ENCODE measurements at regions not wholly inside any gene's neighbourhood (a gene's known extent, or its start where the extent isn't known, plus 50 kb on each side); places are given as distances from the start of the nearest gene placed in this dataset.
"Not testable (repeated sequence)": the region's sequence is repeated elsewhere in the genome, so short reads cannot be mapped to it uniquely, and the experiment has no call there.

DNA sequence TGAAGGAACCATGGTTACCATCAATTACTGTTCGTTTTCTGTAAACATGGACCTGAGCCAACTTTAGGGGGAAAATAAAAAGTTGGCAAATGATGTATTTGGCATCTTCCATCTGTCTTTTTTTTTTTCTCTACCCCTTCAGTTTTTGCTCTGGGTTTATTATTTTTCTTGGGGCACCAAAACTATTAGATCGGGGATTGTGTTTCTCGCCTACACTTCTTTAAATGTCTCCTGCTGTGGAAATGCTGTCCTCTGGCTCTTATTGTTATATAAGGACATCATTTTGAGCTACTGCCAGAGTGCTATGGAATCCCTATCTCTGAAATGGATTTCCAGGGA, 234.0 kb upstream of the SLIT2 start:
- Histone ChIP-seq H3K27ac (no peak overlapping the region), H3K27me3 (no peaks in the 10 kb centered on the region), H3K4me1 (no peaks in the 10 kb centered on the region), H3K9me3 (no peaks in the 10 kb centered on the region), H3K4me3 (no peak overlapping the region), H3K36me3 (ENCODE audit: low read depth, missing control alignments) (no peaks in the 10 kb centered on the region)
- 64 to 74% methylated on average over 3 of the region's 3 CpGs for WGBS, 2 donors
- TF ChIP-seq POLR2A (IDR thresholded peaks at IDR 0.05), result no peak
- TF ChIP-seq CTCF (IDR thresholded peaks at IDR 0.05), result no peak
- intact Hi-C loops (cut with DNase I; ENCODE audit: low total_unique reads), result no loop called here
- DNase-seq, result no peak

GRCh38 chr4:20017070-20017776, 234.5 kb upstream of the SLIT2 start:
- no peaks in the 10 kb centered on the region for H3K9me3 ChIP-seq
- no peak overlapping the region for H3K4me3 ChIP-seq
- H3K4me1 ChIP-seq, result no peaks in the 10 kb centered on the region
- WGBS, 2 donors, result 55 to 59% methylated on average over 1 of the region's 1 CpG
- no peaks in the 10 kb centered on the region for H3K27me3 ChIP-seq
- intact Hi-C loops (cut with DNase I; ENCODE audit: low total_unique reads), result no loop called here
- DNase-seq, result no peak
- no peak overlapping the region for H3K27ac ChIP-seq
- TF ChIP-seq CTCF (IDR thresholded peaks at IDR 0.05), result no peak
- no peak for TF ChIP-seq POLR2A (IDR thresholded peaks at IDR 0.05)
- no peaks in the 10 kb centered on the region for H3K36me3 ChIP-seq (ENCODE audit: low read depth, missing control alignments)

DNA sequence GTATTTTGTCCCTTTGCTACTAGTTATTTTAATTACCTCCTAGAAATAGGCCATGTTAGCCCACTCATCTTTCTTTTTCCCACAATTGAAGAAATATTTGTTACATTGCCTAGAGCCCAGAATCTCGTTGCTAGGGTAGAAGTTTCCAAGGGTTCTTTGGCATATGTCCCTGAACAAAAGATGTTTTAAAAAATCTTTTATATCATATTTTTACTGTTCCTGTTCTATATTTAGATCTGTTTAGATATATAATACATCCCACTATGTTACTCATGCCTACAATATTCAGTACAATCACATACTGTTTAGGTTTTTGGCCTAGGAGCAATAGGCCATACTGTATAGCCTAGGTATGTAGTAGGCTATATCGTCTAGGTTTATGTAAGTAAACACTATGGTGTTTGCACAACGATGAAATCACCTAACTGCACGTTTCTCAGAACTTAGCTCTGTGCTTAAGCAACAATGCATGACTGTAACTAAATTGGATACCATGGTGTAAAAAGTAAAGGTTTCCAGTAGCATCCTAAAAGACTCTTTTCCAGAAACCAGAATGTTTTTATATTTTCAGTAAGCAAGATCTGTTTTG, 236.0 kb upstream of the SLIT2 start:
- no peak overlapping the region for H3K27ac ChIP-seq
- no peaks in the 10 kb centered on the region for H3K9me3 ChIP-seq
- H3K4me1 ChIP-seq, result no peaks in the 10 kb centered on the region
- DNase-seq, result no peak
- TF ChIP-seq POLR2A (IDR thresholded peaks at IDR 0.05) (no peak), CTCF (IDR thresholded peaks at IDR 0.05) (no peak)
- no peaks in the 10 kb centered on the region for H3K36me3 ChIP-seq (ENCODE audit: low read depth, missing control alignments)
- H3K4me3 ChIP-seq, result no peak overlapping the region
- intact Hi-C loops (cut with DNase I; ENCODE audit: low total_unique reads), result no loop called here
- 70 to 74% methylated on average over 4 of the region's 4 CpGs for WGBS, 2 donors
- no peaks in the 10 kb centered on the region for H3K27me3 ChIP-seq

GRCh38 chr4:20003836-20004558, 247.7 kb upstream of the SLIT2 start:
- not testable (repeated sequence) for H3K9me3 ChIP-seq; H3K36me3 ChIP-seq (ENCODE audit: low read depth, missing control alignments)
- 69 to 82% methylated on average over 6 to 32 of the region's 52 CpGs for WGBS, 2 donors

GRCh38 chr4:19999775-20000414, 251.8 kb upstream of the SLIT2 start:
- Histone ChIP-seq H3K9me3 (no peaks in the 10 kb centered on the region), H3K4me1 (no peaks in the 10 kb centered on the region), H3K4me3 (no peak overlapping the region), H3K36me3 (ENCODE audit: low read depth, missing control alignments) (no peaks in the 10 kb centered on the region), H3K27ac (no peak overlapping the region), H3K27me3 (no peaks in the 10 kb centered on the region)
- WGBS, 2 donors, result 74 to 84% methylated on average over 4 of the region's 4 CpGs
- TF ChIP-seq CTCF (IDR thresholded peaks at IDR 0.05) (no peak), POLR2A (IDR thresholded peaks at IDR 0.05) (no peak)
- intact Hi-C loops (cut with DNase I; ENCODE audit: low total_unique reads), result no loop called here
- DNase-seq, result no peak

More at GRCh38 chr4:20003836-20004558, 247.7 kb upstream of the SLIT2 start:
- H3K4me3 ChIP-seq, result peak overlapping the region; percentile 21 to 49
- H3K27me3 ChIP-seq; H3K4me1 ChIP-seq; H3K27ac ChIP-seq; intact Hi-C loops (cut with DNase I; ENCODE audit: low total_unique reads): not testable (repeated sequence)
- peak; percentile 15 for DNase-seq

Data from testis (tissue), 2 donors.